GM12878 (cell line): ENCODE measurements at regions not wholly inside any gene's neighbourhood (a gene's known extent, or its start where the extent isn't known, plus 50 kb on each side); places are given as distances from the start of the nearest gene placed in this dataset.

Source experiments
- ATAC-seq: fragments of 200-7000 bp; cut with Tn5 transposase; 3 replicates; pipeline ENCODE4 v1.9.1; 2020; ENCODE audit warnings: mild to moderate bottlenecking, moderate library complexity
- BruUV-seq: library from RNA; stranded (reverse); fragments of 400-500 nt; replicated peaks from 2 replicates; lab custom pipeline; 2021; lab: Mats Ljungman, UMichigan
- CTCF ChIA-PET: fragments of 300-600 bp; sonication (Branson Sonifier 250); formaldehyde crosslinking; extraction: SDS; loops from one replicate; lab custom pipeline; 2021; ENCODE audit warnings: inconsistent platforms; lab: Yijun Ruan, JAX
- POLR2A ChIA-PET: fragments of 350-600 bp; formaldehyde crosslinking; extraction: SDS; loops from one replicate; lab custom pipeline; 2021; ENCODE audit warnings: inconsistent platforms; lab: Charles Lee
- RAD21 ChIA-PET: fragments of 300-600 bp; sonication (Branson Sonifier 250); formaldehyde crosslinking; loops from one replicate; lab custom pipeline; 2023; ENCODE audit warnings: antibody characterized with exemption; ENCODE audit not compliant: unreplicated experiment; lab: Charles Lee
- SMC1A ChIA-PET: fragments of 300-600 bp; sonication (Branson Sonifier 250); formaldehyde crosslinking; loops from one replicate; lab custom pipeline; 2023; ENCODE audit not compliant: unreplicated experiment, uncharacterized antibody; lab: Charles Lee
- DNase-seq: peaks from one replicate; pipeline ENCODE4 v3.0.0-alpha.2; 2011; ENCODE audit warnings: low read depth, low spot score
- FAIRE-seq: peaks from 3 replicates; lab custom pipeline; 2011; peaks lifted over from hg19 to GRCh38; lab: Jason Lieb, UNC
- H2AFZ ChIP-seq: 2 replicates; pipeline ENCODE4 v1.6.0; 2011; ENCODE audit warnings: low read depth, low read length, control low read depth; ENCODE audit not compliant: control insufficient read depth
- H3K27ac ChIP-seq: 2 replicates; pipeline ENCODE4 v1.5.1; 2011; ENCODE audit warnings: control low read depth; ENCODE audit not compliant: control insufficient read depth, insufficient read depth
- H3K27me3 ChIP-seq, 2 experiments: replicated peaks in 1 of 2; 2 replicates each; pipeline versions ENCODE4 v1.6.0 to v1.6.1; 2011; ENCODE audit warnings: low read length in 1 of 2; ENCODE audit not compliant: control insufficient read depth in 2 of 2, insufficient read depth in 2 of 2
- H3K36me3 ChIP-seq, 2 experiments: 2 replicates each; pipeline ENCODE4 v1.5.1; 2011; ENCODE audit warnings: low read length in 1 of 2; ENCODE audit not compliant: control insufficient read depth in 2 of 2, insufficient read depth in 2 of 2
- H3K4me1 ChIP-seq: 2 replicates; pipeline ENCODE4 v1.6.1; 2011; ENCODE audit warnings: mild to moderate bottlenecking, low read length, moderate library complexity, mixed read lengths; ENCODE audit not compliant: control insufficient read depth, insufficient read depth
- H3K4me2 ChIP-seq: 2 replicates; pipeline ENCODE4 v1.6.0; 2011; ENCODE audit warnings: control low read depth; ENCODE audit not compliant: control insufficient read depth, insufficient read depth
- H3K4me3 ChIP-seq: fragments of 200-600 bp; sonication (generic); 2 replicates; pipeline ENCODE4 v1.5.1; 2016
- H3K79me2 ChIP-seq: 2 replicates; pipeline ENCODE4 v1.6.0; 2011; ENCODE audit warnings: low read length; ENCODE audit not compliant: control insufficient read depth, insufficient read depth
- H3K9ac ChIP-seq: 2 replicates; pipeline ENCODE4 v1.8.0; 2011; ENCODE audit warnings: low read length, control low read depth, mixed read lengths; ENCODE audit not compliant: control insufficient read depth, insufficient read depth
- H3K9me3 ChIP-seq: replicated peaks from 3 replicates; pipeline ENCODE4 v1.5.1; 2011; ENCODE audit warnings: mild to moderate bottlenecking, low read length; ENCODE audit not compliant: control insufficient read depth, insufficient read depth
- H4K20me1 ChIP-seq: 2 replicates; pipeline ENCODE4 v1.6.0; 2011; ENCODE audit not compliant: control insufficient read depth, insufficient read depth
- BACH1 ChIP-seq: fragments of 450-650 bp; IDR thresholded peaks from 2 replicates; pipeline ENCODE4 v1.6.1; 2017; ENCODE audit warnings: mild to moderate bottlenecking, borderline replicate concordance
- ELK1 ChIP-seq: IDR thresholded peaks from 2 replicates; pipeline ENCODE4 v1.6.1; 2012; ENCODE audit warnings: low read depth, low read length, improper control_type of control experiment
- ESRRA ChIP-seq: IDR thresholded peaks from 2 replicates; pipeline ENCODE4 v1.6.1; 2012; ENCODE audit warnings: mild to moderate bottlenecking, low read length, improper control_type of control experiment
- EZH2 ChIP-seq: IDR thresholded peaks from 2 replicates; pipeline ENCODE4 v1.6.1; 2012; ENCODE audit warnings: low read depth, mild to moderate bottlenecking, control low read depth, inconsistent platforms, low read length, borderline replicate concordance; ENCODE audit not compliant: control insufficient read depth
- HDAC6 ChIP-seq: fragments of 200-600 bp; sonication (generic); IDR thresholded peaks from one replicate; pipeline ENCODE4 v1.8.0; 2017; ENCODE audit warnings: antibody characterized with exemption; ENCODE audit not compliant: unreplicated experiment
- HDGF ChIP-seq: fragments of 450-650 bp; IDR thresholded peaks from 2 replicates; pipeline ENCODE4 v1.6.1; 2016; ENCODE audit warnings: antibody characterized with exemption
- KLF5 ChIP-seq: fragments of 450-650 bp; IDR thresholded peaks from 2 replicates; pipeline ENCODE4 v1.6.1; 2014; ENCODE audit warnings: mild to moderate bottlenecking; ENCODE audit not compliant: partially characterized antibody
- NR2F1 ChIP-seq: fragments of 450-650 bp; conservative IDR thresholded peaks from 2 replicates; pipeline ENCODE4 v1.6.1; 2017; ENCODE audit warnings: mild to moderate bottlenecking
- NRF1 ChIP-seq: conservative IDR thresholded peaks from 2 replicates; pipeline ENCODE4 v1.6.1; 2011; ENCODE audit warnings: mild to moderate bottlenecking, low read depth, low read length, improper control_type of control experiment
- ZSCAN29 ChIP-seq: fragments of 450-650 bp; IDR thresholded peaks from 2 replicates; pipeline ENCODE4 v1.6.1; 2017; ENCODE audit warnings: mild to moderate bottlenecking, moderate library complexity
- WGBS: methylation state at CpG from one replicate; pipeline ENCODE4 v1.1.6; 2016; ENCODE audit warnings: low lambda C conversion rate; ENCODE audit not compliant: insufficient replicate concordance, insufficient coverage; ENCODE audit errors: missing lambda C conversion rate; 5-methylcytosine and 5-hydroxymethylcytosine counted together
- in situ Hi-C: fragments of 300-500 bp; cut with MboI; formaldehyde crosslinking; loops from 9 replicates; pipeline ENCODE4 v1.14.3; 2018; ENCODE audit warnings: mixed read lengths
- intact Hi-C: fragments of 100-400 bp; cut with micrococcal nuclease; formaldehyde crosslinking; loops from one replicate; pipeline ENCODE4 v1.14.2; 2022; ENCODE audit not compliant: unreplicated experiment

GRCh38 chr22:27381552-27381951 lies 420.0 kb downstream of the MN1 start:
- in situ Hi-C loops = no loop called here
- no peaks in the 10 kb centered on the region for H3K9me3 ChIP-seq
- BruUV-seq = no TSS peak
- H3K36me3 ChIP-seq = no peaks in the 10 kb centered on the region
- no peak overlapping the region for H3K9ac ChIP-seq
- H2AFZ ChIP-seq = no peak overlapping the region
- CTCF ChIA-PET = no interaction called here
- no peak overlapping the region for H3K4me3 ChIP-seq
- RAD21 ChIA-PET = no interaction called here
- H3K4me1 ChIP-seq = no peaks in the 10 kb centered on the region
- H3K27me3 ChIP-seq = no peaks in the 10 kb centered on the region; a peak in 1 of 4 replicates
- DNase-seq = no peak
- ATAC-seq = no peak
- intact Hi-C loops = no loop called here
- WGBS = 0% methylated on average over 4 of the region's 4 CpGs
- POLR2A ChIA-PET = no interaction called here
- H3K27ac ChIP-seq = no peak overlapping the region
- no peak for TF ChIP-seq KLF5
- TF ChIP-seq HDAC6 = no peak
- TF ChIP-seq NR2F1 = no peak
- no peak for TF ChIP-seq ESRRA
- no peak for TF ChIP-seq BACH1
- no peak for TF ChIP-seq ELK1
- no peak for TF ChIP-seq EZH2
- TF ChIP-seq NRF1 = no peak
- no peak for TF ChIP-seq ZSCAN29
- TF ChIP-seq HDGF = no peak
- no peak overlapping the region for H3K4me2 ChIP-seq
- H3K79me2 ChIP-seq = no peaks in the 10 kb centered on the region
- SMC1A ChIA-PET = no interaction called here
- no peak for FAIRE-seq
- no peaks in the 10 kb centered on the region for H4K20me1 ChIP-seq
